ENCODE measurements at regions not wholly inside any gene's neighbourhood (a gene's known extent, or its start where the extent isn't known, plus 50 kb on each side); places are given as distances from the start of the nearest gene placed in this dataset.

GRCh38 chr13:40484974-40485373 lies 181.5 kb downstream of the FOXO1 start:
- H3K4me3 ChIP-seq (ENCODE audit: insufficient read depth, low read depth, low read length), result no peak overlapping the region
- H3K27ac ChIP-seq (ENCODE audit: low read depth, low read length), result no peak overlapping the region
- Mint-ChIP-seq H3K27ac (ENCODE audit: unreplicated experiment) (no peak overlapping the region), H3K4me1 (ENCODE audit: low read depth, unreplicated experiment) (peaks cover 7% of the 10 kb centered on the region), H3K9me3 (ENCODE audit: unreplicated experiment) (peaks cover 5% of the 10 kb centered on the region), H3K36me3 (ENCODE audit: low read depth, unreplicated experiment) (no peaks in the 10 kb centered on the region), H3K4me3 (ENCODE audit: unreplicated experiment) (no peak overlapping the region), H3K27me3 (ENCODE audit: low read depth, unreplicated experiment) (peaks cover 55% of the 10 kb centered on the region)
- no peak overlapping the region for H3K9ac ChIP-seq (ENCODE audit: low read length)
- H4K20me1 ChIP-seq (ENCODE audit: insufficient read depth, low read length), result no peaks in the 10 kb centered on the region
- H3K4me2 ChIP-seq (ENCODE audit: low read length), result no peak overlapping the region
- TF ChIP-seq CTCF (IDR thresholded peaks at IDR 0.05; ENCODE audit: insufficient read depth, low read depth, low read length) (no peak), EZH2 (IDR thresholded peaks at IDR 0.05; ENCODE audit: insufficient read depth, low read length) (no peak)
- peaks cover 4% of the 10 kb centered on the region for H3K27me3 ChIP-seq (ENCODE audit: insufficient read depth, low read length)
- peaks cover 3% of the 10 kb centered on the region for H3K4me1 ChIP-seq (ENCODE audit: insufficient read depth, low read length)
- no peaks in the 10 kb centered on the region for H3K36me3 ChIP-seq (ENCODE audit: insufficient read depth, low read length)
- H3K9me3 ChIP-seq (ENCODE audit: insufficient read depth, low read depth, low read length), result no peaks in the 10 kb centered on the region
- H2AFZ ChIP-seq (ENCODE audit: low read depth, low read length), result no peak overlapping the region
- H3K79me2 ChIP-seq (ENCODE audit: insufficient read depth, low read length), result no peaks in the 10 kb centered on the region
- DNase-seq (ENCODE audit: low read depth) (no peak), FAIRE-seq (no peak)

GRCh38 chr13:40485611-40486517 lies 180.6 kb downstream of the FOXO1 start:
- Mint-ChIP-seq H3K36me3 (ENCODE audit: low read depth, unreplicated experiment) (no peaks in the 10 kb centered on the region), H3K27me3 (ENCODE audit: low read depth, unreplicated experiment) (peaks cover 51% of the 10 kb centered on the region), H3K4me3 (ENCODE audit: unreplicated experiment) (no peak overlapping the region), H3K9me3 (ENCODE audit: unreplicated experiment) (peaks cover 5% of the 10 kb centered on the region), H3K27ac (ENCODE audit: unreplicated experiment) (no peak overlapping the region), H3K4me1 (ENCODE audit: low read depth, unreplicated experiment) (peaks cover 9% of the 10 kb centered on the region)
- no peak overlapping the region for H3K4me2 ChIP-seq (ENCODE audit: low read length)
- TF ChIP-seq EZH2 (IDR thresholded peaks at IDR 0.05; ENCODE audit: insufficient read depth, low read length) (no peak), CTCF (IDR thresholded peaks at IDR 0.05; ENCODE audit: insufficient read depth, low read depth, low read length) (no peak)
- no peak overlapping the region for H3K9ac ChIP-seq (ENCODE audit: low read length)
- no peaks in the 10 kb centered on the region for H4K20me1 ChIP-seq (ENCODE audit: insufficient read depth, low read length)
- no peaks in the 10 kb centered on the region for H3K36me3 ChIP-seq (ENCODE audit: insufficient read depth, low read length)
- no peaks in the 10 kb centered on the region for H3K4me1 ChIP-seq (ENCODE audit: insufficient read depth, low read length)
- H2AFZ ChIP-seq (ENCODE audit: low read depth, low read length), result no peak overlapping the region
- no peak for FAIRE-seq
- peaks cover 9% of the 10 kb centered on the region for H3K27me3 ChIP-seq (ENCODE audit: insufficient read depth, low read length)
- H3K79me2 ChIP-seq (ENCODE audit: insufficient read depth, low read length), result no peaks in the 10 kb centered on the region
- H3K27ac ChIP-seq (ENCODE audit: low read depth, low read length), result no peak overlapping the region
- no peaks in the 10 kb centered on the region for H3K9me3 ChIP-seq (ENCODE audit: insufficient read depth, low read depth, low read length)
- DNase-seq (ENCODE audit: low read depth), result no peak
- no peak overlapping the region for H3K4me3 ChIP-seq (ENCODE audit: insufficient read depth, low read depth, low read length)

Data from astrocyte (in vitro differentiated cells and primary cell).